Cardiac muscle cell (in vitro differentiated cells and primary cell): ENCODE measurements at regions not wholly inside any gene's neighbourhood (a gene's known extent, or its start where the extent isn't known, plus 50 kb on each side); places are given as distances from the start of the nearest gene placed in this dataset.

ENCODE experiments used
- DNase-seq, 2 donors: peaks; one replicate each; pipeline versions ENCODE4 v3.0.0 to v3.0.0-alpha.2; 2010 to 2017; ENCODE audit warnings: low read depth in 1 of 2, low spot score in 1 of 2
- H3K27ac ChIP-seq: fragments of 200-600 bp; sonication (generic); 2 replicates; pipeline ENCODE4 v1.5.1; 2016
- H3K27me3 ChIP-seq: fragments of 200-600 bp; sonication (generic); 2 replicates; pipeline ENCODE4 v1.6.0; 2016; ENCODE audit warnings: control low read depth
- H3K36me3 ChIP-seq: fragments of 200-600 bp; sonication (generic); 2 replicates; pipeline ENCODE4 v1.5.1; 2016; ENCODE audit warnings: control low read depth
- H3K4me1 ChIP-seq: fragments of 200-600 bp; sonication (generic); 2 replicates; pipeline ENCODE4 v1.8.1; 2017; ENCODE audit warnings: low read depth, mild to moderate bottlenecking, mixed run types
- H3K4me3 ChIP-seq: fragments of 200-600 bp; sonication (generic); 2 replicates; pipeline ENCODE4 v1.5.1; 2016; ENCODE audit warnings: mild to moderate bottlenecking
- H3K9me3 ChIP-seq: fragments of 200-600 bp; sonication (generic); 2 replicates; pipeline ENCODE4 v1.5.1; 2017; ENCODE audit warnings: low read depth, mild to moderate bottlenecking, control low read depth
- CTCF ChIP-seq: IDR thresholded peaks from 2 replicates; pipeline ENCODE4 v1.5.1; 2012; ENCODE audit warnings: low read depth, mild to moderate bottlenecking, low read length

DNA sequence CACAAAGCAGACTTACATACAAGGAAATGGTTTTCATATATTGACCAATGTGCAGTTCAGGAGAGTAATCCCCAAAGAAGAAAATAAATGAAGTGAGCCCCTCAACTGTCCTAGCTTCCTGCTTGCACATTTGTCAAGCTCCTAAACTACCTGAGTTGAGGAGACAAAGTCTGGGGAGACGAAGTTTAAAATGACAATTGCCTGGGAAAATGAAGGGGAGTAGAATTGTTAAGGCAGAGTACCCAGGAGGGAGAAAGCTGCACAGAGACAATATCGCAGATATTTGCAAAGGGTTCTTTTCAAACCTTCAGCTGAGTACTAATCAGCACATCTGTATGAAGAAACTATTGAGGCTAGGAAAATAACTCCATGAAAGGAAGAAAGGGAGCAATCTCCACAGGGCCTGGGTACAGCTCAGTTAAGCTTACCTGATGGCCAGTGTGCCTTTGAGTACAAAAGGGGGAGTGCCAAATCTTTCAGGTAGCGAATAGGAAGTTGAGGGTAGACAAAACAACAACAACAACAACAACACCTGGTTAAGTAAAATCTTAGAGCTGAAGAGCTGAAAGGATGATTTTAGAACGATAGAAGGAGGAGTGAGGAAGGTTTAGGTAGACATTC, 1700.1 kb upstream of the PRR20A start:
- H3K36me3 ChIP-seq: no peaks in the 10 kb centered on the region
- no peaks in the 10 kb centered on the region for H3K27me3 ChIP-seq
- TF ChIP-seq CTCF: no peak
- DNase-seq: no peak
- H3K9me3 ChIP-seq: no peaks in the 10 kb centered on the region
- H3K4me3 ChIP-seq: no peak overlapping the region
- no peak overlapping the region for H3K27ac ChIP-seq
- H3K4me1 ChIP-seq: no peaks in the 10 kb centered on the region

DNA sequence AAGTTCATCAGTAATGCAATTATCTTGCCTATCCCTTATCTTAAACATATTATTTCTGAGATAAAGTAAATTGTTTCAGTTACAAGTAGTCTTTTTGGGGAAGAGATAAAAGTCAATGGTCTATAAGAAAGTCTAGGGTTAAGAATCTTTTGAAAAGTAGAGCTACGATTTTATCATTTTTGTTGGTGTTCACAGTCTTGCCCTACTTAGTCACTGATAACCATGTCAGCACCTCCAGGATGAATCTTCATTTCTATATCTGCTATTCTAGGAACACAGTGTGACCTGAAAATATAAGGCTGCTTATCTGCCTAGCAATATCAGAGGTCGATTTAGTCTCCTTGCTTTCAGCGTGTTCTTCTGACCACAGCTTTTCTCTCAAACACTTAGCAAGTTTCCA, 1676.5 kb upstream of the PRR20A start:
- Histone ChIP-seq H3K36me3 (no peaks in the 10 kb centered on the region), H3K27me3 (peaks cover 3% of the 10 kb centered on the region), H3K27ac (no peak overlapping the region), H3K9me3 (no peaks in the 10 kb centered on the region), H3K4me3 (no peak overlapping the region), H3K4me1 (no peaks in the 10 kb centered on the region)
- no peak for TF ChIP-seq CTCF
- DNase-seq: peak in 1 of 2 donors; percentile 1

DNA sequence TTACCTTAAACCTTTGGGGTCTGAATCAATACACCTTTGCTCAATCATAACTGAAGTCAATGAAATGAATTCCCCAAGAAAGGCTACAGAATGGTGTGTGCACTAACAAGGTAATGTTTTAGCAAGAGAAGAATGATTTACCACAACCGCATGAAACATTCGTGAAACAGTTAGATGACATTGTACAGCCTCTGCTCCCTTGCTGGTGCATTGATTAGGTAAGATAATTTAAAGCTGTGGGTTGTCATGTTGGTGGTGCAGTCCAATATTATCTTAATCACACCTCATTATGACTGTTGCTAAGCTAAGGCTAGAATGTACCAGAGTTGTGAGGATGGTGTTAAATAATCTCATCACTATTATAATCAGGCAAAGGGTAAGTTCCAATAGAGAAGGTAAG, 1673.2 kb upstream of the PRR20A start:
- no peaks in the 10 kb centered on the region for H3K4me1 ChIP-seq
- H3K27ac ChIP-seq: no peak overlapping the region
- no peaks in the 10 kb centered on the region for H3K36me3 ChIP-seq
- H3K9me3 ChIP-seq: no peaks in the 10 kb centered on the region
- DNase-seq: no peak
- peaks cover 3% of the 10 kb centered on the region for H3K27me3 ChIP-seq
- no peak overlapping the region for H3K4me3 ChIP-seq
- TF ChIP-seq CTCF: no peak

DNA sequence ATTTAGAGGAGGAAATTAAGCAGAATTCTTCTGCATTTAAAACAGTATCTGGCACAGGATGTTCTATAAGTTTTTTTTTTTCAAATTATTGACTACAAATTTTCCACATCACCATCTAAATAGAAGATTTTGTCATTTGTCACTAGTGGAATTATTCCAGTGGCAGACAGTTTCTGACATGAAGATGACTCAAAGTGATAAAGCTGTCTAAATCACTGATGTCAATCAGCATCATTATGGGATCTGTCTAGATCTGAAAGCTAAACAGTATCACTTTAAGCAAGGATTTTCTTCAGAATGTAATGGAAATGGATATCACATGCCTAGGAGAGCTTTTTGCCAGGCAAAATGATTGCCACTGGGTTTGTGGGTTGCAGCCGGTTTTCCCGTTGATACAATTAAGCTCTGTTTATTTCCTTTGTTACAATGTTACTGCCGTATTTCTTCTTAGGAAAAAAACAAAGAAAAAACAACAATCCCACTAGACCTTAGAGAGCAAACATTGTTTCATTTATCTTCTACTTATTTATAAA, 1657.0 kb upstream of the PRR20A start:
- Histone ChIP-seq H3K4me1 (no peaks in the 10 kb centered on the region), H3K36me3 (no peaks in the 10 kb centered on the region), H3K4me3 (no peak overlapping the region), H3K27me3 (no peaks in the 10 kb centered on the region), H3K27ac (no peak overlapping the region), H3K9me3 (no peaks in the 10 kb centered on the region)
- DNase-seq: no peak
- TF ChIP-seq CTCF: no peak

GRCh38 chr13:55493297-55493696, 1647.4 kb upstream of the PRR20A start:
- DNase-seq: no peak
- no peaks in the 10 kb centered on the region for H3K9me3 ChIP-seq
- H3K27me3 ChIP-seq: no peaks in the 10 kb centered on the region
- no peak for TF ChIP-seq CTCF
- H3K36me3 ChIP-seq: no peaks in the 10 kb centered on the region
- H3K4me1 ChIP-seq: no peaks in the 10 kb centered on the region
- H3K27ac ChIP-seq: no peak overlapping the region
- H3K4me3 ChIP-seq: no peak overlapping the region
